GM18909 (cell line): ENCODE measurements at regions not wholly inside any gene's neighbourhood (a gene's known extent, or its start where the extent isn't known, plus 50 kb on each side); places are given as distances from the start of the nearest gene placed in this dataset.

Experiments used
- ATAC-seq: cut with Tn5 transposase; IDR thresholded peaks from one replicate; pipeline ENCODE4 v1.9.1; 2021; ENCODE audit warnings: mild to moderate bottlenecking; ENCODE audit not compliant: unreplicated experiment, poor library complexity

DNA sequence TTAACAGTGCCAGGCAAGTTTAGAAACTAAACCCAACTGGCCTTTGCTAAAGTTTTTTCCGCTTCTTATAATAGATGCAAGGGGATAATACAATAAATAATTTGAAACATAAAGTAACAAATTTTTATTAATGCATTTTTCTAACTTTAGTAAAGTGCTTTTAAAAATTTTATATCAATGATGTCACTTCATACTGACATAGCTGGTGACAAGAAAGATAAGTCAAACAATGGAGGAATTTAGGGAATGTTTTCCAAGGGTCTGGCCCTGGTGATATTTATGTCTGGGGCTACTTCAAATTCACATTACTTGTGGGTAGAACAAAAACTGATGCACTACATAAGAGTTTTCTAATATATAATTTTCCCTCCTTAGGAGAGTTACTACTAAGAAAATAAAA is 61.2 kb upstream of the CBLN2 start:
- no peak for ATAC-seq

DNA sequence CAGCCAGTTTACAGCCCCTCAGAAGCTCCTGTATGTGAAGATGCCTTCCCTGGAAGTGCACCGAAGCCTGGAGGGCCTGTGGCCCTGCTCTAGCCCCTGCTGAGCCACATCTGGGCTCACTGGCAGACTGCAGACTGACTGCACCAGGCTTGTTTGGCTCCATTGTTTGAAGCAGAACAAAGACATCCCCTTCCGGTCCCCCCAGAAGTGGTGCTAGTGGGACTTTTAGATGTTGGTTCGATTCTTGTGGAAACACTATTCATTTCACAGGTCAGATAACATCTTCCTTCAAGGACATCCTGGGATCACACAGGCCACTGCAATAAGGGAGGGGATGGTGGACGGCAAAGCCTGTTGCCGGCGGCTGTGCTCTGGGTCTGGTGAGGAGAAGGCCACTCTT is 57.8 kb upstream of the CBLN2 start:
- no peak for ATAC-seq

DNA sequence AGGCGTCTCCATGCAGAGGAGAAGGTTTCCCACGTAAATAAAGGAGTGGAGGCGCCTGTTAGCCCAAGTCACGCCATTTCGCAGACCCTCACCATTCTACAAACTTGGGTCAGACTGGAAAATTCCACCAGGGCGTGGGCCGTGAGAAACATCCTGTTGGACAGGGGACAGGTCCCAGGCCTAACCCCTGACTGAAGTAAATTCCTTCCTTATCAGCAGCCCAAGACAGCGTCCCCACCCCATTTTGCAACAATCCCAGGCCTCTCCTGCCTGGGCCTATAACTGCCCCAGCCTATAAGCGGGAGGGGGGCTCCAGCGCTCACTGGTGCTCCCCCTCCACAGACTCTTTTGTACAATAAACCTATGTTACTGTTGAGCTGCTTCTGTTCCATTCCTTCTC is 57.3 kb upstream of the CBLN2 start:
- ATAC-seq, result no peak
